Mesodermal cell (in vitro differentiated cells): ENCODE measurements at regions not wholly inside any gene's neighbourhood (a gene's known extent, or its start where the extent isn't known, plus 50 kb on each side); places are given as distances from the start of the nearest gene placed in this dataset.

ENCODE experiments used
- H3K27ac ChIP-seq: 2 replicates; pipeline ENCODE4 v1.7.0; 2013; ENCODE audit warnings: mild to moderate bottlenecking, low read depth, low read length, moderate library complexity; ENCODE audit not compliant: severe bottlenecking
- H3K36me3 ChIP-seq: 2 replicates; pipeline ENCODE4 v1.7.1; 2013; ENCODE audit warnings: mild to moderate bottlenecking, low read length, moderate library complexity; ENCODE audit not compliant: control insufficient read depth, insufficient read depth
- H3K4me1 ChIP-seq: one replicate; pipeline ENCODE4 v1.7.1; 2013; ENCODE audit warnings: mild to moderate bottlenecking, low read length; ENCODE audit not compliant: insufficient read depth, control insufficient read depth, poor library complexity, severe bottlenecking
- H3K4me3 ChIP-seq: 2 replicates; pipeline ENCODE4 v1.7.0; 2013; ENCODE audit warnings: low read length, control low read depth, mild to moderate bottlenecking; ENCODE audit not compliant: insufficient read depth, poor library complexity, severe bottlenecking; ENCODE audit errors: extremely low read depth
- H3K9me3 ChIP-seq: 2 replicates; pipeline ENCODE4 v1.7.1; 2013; ENCODE audit warnings: mild to moderate bottlenecking, low read length, moderate library complexity; ENCODE audit not compliant: control insufficient read depth
- WGBS, 2 experiments: methylation state at CpG; one replicate each; pipeline ENCODE4 v1.1.5; 2013; ENCODE audit warnings: missing lambda C conversion rate in 2 of 2; ENCODE audit not compliant: insufficient coverage in 2 of 2; 5-methylcytosine and 5-hydroxymethylcytosine counted together

DNA sequence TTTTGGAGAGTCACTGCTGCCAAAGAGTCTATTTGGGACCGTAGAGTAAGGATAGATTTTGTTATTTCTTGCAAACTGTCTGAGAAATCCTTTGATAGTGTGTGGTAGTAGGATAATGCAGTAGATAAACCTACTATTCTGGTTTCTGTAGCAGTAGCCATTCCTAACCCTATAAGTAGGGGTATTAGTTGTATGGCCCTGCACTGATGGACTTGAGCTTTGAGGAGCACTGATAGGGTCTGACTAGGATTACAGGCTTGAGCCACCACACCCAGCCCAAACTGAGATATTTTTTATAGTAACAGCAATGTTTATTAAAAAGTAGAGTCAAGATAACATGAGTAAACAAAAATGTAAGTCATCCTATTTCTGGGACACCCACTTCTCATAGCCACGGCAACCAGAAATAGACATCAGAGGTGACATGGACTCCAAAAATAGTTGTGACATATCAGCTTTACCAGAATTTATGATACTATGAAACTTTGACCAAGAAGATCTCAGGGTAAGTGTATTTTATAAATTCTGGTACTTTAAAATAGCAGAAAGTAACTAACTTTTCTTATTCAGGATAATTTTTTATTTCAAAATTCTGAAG is 479.1 kb downstream of the SUCLA2 start:
- no peaks in the 10 kb centered on the region for H3K4me1 ChIP-seq
- H3K4me3 ChIP-seq = no peak overlapping the region
- no peaks in the 10 kb centered on the region for H3K9me3 ChIP-seq
- H3K27ac ChIP-seq = no peak overlapping the region
- no peaks in the 10 kb centered on the region for H3K36me3 ChIP-seq
- WGBS, 2 experiments = no CpG with 5 or more reads among the region's 2 CpGs

DNA sequence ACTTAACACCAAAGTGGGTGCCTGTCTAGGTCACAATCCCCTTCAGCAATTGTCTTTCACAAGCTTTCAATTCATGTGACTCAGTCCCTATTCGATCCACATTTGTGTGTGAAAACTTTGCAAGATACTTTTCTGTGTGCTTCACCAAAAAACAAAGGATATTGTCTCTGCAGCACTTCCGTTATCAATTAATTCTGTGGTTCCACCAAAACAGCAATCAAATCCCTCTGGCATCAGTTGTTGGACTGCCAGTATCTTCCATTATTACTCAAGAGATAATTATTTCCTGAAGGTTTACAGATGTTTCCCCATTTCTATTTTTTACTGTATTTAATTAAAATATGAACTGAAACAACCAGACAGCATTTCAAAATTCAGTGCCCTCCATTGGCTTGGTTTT is 481.4 kb downstream of the SUCLA2 start:
- H3K27ac ChIP-seq = no peak overlapping the region
- no peaks in the 10 kb centered on the region for H3K36me3 ChIP-seq
- WGBS, 2 experiments = 44 to 83% methylated on average over 1 to 2 of the region's 2 CpGs
- H3K9me3 ChIP-seq = no peaks in the 10 kb centered on the region
- no peaks in the 10 kb centered on the region for H3K4me1 ChIP-seq
- H3K4me3 ChIP-seq = no peak overlapping the region

DNA sequence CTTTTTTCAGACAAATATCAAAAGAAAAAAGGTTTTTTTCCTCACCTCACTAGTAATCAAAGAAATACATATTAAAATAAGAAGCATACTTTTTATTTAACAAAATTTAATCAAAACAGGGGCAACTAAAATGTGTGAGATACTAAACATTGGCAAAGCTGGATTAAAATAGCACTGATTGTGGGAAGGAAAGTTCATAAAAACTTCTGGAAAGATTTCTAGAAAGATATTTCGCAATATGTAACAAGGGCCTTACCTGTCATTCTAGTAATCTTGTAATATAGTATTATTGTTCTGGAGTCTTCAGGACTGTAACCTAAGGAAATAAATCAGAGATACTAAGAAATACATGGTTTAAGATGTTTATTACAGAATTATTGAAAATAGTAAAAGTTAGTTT is 482.5 kb downstream of the SUCLA2 start:
- no CpG with 5 or more reads among the region's 1 CpG for whole genome bisulfite sequencing, 2 experiments
- Histone ChIP-seq H3K9me3 (no peaks in the 10 kb centered on the region), H3K27ac (no peak overlapping the region), H3K4me3 (no peak overlapping the region), H3K36me3 (no peaks in the 10 kb centered on the region), H3K4me1 (no peaks in the 10 kb centered on the region)

DNA sequence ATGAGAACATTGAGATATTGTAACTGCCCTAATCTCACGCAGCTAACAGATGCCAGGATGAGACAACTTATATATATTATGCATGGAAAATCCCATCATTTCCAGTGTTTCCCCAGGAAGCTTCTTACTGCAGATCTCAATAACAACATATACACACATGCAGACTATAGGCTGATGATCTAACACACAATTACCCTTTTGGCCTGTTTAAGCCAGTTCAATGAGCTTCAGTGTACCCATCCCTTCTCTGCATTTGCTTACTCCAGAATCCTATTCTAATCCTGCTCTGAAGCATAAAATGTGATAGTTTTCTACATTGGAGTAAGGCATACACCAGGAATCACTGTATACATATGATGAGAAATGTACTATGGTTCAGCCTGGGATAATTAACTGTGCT is 489.4 kb downstream of the SUCLA2 start:
- no peak overlapping the region for H3K4me3 ChIP-seq
- H3K9me3 ChIP-seq = no peaks in the 10 kb centered on the region
- no peaks in the 10 kb centered on the region for H3K36me3 ChIP-seq
- H3K27ac ChIP-seq = no peak overlapping the region
- 67% methylated on average over 1 of the region's 1 CpG; no CpG with 5 or more reads in 1 of the 2 experiments for WGBS, 2 experiments
- no peaks in the 10 kb centered on the region for H3K4me1 ChIP-seq

DNA sequence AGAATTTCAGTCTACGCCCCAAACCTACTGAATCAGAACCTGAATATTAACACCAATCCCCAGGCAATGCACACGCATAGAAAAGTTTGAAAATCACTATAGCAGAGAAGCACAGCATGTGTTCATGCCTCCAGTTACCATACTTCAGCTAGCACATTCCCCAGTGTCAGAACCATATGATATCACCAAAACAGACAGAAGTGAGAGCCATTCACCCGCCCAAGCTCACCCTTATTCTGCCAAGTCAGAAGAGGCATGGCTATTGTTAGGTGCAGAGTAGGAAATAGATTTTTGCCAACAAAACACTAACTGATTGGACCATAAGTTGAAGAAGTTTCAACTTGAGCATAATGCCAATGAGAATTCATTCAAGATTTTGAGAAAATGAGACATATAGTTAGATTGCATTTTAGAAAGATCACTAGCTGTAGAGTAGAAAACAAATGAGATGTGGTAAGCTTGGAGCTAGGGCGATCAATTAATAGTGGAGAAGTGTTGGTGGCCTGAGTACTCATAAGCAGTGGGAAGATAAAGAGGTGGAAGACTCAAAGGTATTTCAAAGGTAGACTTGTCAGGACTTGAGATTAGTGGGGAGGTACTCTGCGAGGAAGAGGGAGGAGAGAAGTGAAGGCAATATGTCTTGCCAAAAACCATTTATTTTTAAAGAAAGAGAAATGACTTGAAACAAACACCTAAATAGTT is 492.4 kb downstream of the SUCLA2 start:
- H3K4me1 ChIP-seq = no peaks in the 10 kb centered on the region
- no peak overlapping the region for H3K4me3 ChIP-seq
- no peaks in the 10 kb centered on the region for H3K9me3 ChIP-seq
- H3K27ac ChIP-seq = no peak overlapping the region
- no peaks in the 10 kb centered on the region for H3K36me3 ChIP-seq
- WGBS, 2 experiments = 67 to 72% methylated on average over 2 to 3 of the region's 5 CpGs

DNA sequence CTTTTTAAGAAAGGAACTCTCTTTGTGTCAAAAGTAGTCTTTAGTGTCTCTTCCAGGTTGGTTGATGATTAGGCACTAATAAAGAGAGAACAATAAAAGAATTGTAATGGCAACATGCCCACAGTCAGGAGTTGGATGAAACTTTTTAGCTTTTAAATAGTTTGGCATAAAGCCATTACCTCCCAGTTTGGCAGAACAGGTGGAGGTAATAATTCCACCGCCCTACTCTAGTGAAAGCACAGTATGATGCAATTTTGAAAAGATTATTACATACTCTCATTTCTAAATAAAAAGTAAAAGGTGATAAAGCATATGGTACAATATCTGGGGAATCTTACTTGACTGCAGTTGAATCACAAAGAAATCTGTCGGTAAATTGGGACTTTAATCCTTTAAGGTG is 497.6 kb downstream of the SUCLA2 start:
- H3K27ac ChIP-seq = no peak overlapping the region
- WGBS, 2 experiments = no CpG with 5 or more reads among the region's 2 CpGs
- H3K36me3 ChIP-seq = no peaks in the 10 kb centered on the region
- no peak overlapping the region for H3K4me3 ChIP-seq
- H3K9me3 ChIP-seq = no peaks in the 10 kb centered on the region
- peaks cover 4% of the 10 kb centered on the region for H3K4me1 ChIP-seq

DNA sequence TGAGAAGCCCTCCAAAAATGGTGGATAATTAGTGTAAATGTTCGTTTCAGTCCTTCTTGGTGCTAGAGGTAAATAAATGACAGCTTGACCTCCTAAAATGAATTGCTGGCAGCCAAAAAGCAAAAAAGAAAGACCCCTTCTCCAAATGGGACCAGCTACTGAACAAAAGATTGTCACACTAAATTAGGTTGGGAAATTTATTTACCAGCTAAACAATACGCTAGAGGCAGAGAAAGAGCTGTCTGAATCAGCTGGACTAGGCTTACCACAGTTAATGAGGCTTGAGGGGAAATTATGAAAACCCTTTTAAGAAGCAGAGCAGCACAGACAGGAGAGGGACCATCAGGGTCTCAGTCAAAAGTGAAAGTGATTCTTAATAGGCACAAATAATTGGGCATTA is 498.9 kb downstream of the SUCLA2 start:
- 80 to 88% methylated on average over 1 of the region's 2 CpGs for WGBS, 2 experiments
- no peak overlapping the region for H3K4me3 ChIP-seq
- no peaks in the 10 kb centered on the region for H3K9me3 ChIP-seq
- peaks cover 8% of the 10 kb centered on the region for H3K4me1 ChIP-seq
- no peak overlapping the region for H3K27ac ChIP-seq
- no peaks in the 10 kb centered on the region for H3K36me3 ChIP-seq

DNA sequence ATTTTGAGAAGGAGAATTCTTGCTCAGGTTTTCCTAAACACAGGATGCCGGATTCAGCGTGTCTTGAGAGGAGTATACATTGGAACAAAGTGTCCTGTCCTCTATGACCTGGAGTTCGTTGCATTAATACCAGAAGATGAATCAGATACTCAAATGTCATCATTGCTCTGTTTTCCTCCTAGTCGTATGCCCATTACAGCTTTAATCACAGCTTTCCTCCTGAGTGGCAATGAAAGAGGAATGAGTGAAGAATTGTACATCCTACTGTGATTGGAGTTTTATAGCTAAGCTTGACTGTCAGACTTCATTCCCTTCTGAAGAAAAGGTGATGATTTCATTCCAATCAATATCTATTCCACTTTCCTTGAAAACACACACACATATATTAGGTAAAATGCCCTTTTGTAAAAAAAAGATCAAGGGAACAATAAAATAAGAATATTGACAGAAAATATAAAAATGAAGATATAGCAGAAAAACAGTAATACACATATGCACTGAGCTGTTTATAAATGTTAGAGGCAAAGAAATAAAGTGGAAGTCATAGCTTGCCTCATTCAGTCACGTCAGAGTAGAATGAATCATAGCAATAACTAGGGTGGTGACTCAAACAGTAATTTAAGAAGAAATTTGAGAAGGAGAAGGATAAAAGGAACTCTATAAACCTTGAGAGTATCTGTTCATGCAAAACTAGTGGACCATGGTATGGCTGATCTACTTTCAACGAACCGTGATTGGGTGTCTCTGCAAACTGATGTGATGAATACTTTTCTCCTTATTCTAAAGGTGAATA is 501.5 kb downstream of the SUCLA2 start:
- no peak overlapping the region for H3K4me3 ChIP-seq

DNA sequence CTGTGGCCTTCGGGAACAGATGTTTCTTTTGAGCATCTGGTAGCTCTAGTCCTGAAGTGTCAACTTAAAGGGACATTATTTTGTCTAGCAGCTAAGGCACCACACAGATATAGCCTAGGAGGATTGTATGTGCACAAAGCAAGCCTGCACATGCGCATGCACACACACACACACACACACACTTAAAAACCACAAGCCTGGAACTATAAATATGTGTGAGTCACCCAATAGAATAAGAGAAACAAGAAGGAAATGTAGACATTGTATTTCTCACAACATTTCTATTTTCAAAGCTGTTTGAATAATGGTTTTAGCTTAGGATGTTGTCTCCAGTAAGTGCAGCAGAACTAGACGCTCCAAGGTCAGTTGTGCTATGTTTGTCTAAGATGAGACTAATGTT is 516.5 kb downstream of the SUCLA2 start:
- no peak overlapping the region for H3K4me3 ChIP-seq
- H3K9me3 ChIP-seq = no peaks in the 10 kb centered on the region
- no peaks in the 10 kb centered on the region for H3K36me3 ChIP-seq
- H3K27ac ChIP-seq = no peak overlapping the region
- 75 to 100% methylated on average over 1 to 2 of the region's 3 CpGs for WGBS, 2 experiments
- H3K4me1 ChIP-seq = no peaks in the 10 kb centered on the region

More for the DNA sequence above, 501.5 kb downstream of the SUCLA2 start:
- no peaks in the 10 kb centered on the region for H3K9me3 ChIP-seq
- H3K27ac ChIP-seq = no peak overlapping the region
- no peaks in the 10 kb centered on the region for H3K36me3 ChIP-seq
- WGBS, 2 experiments = 88 to 94% methylated on average over 3 to 4 of the region's 7 CpGs
- peaks cover 8% of the 10 kb centered on the region for H3K4me1 ChIP-seq

DNA sequence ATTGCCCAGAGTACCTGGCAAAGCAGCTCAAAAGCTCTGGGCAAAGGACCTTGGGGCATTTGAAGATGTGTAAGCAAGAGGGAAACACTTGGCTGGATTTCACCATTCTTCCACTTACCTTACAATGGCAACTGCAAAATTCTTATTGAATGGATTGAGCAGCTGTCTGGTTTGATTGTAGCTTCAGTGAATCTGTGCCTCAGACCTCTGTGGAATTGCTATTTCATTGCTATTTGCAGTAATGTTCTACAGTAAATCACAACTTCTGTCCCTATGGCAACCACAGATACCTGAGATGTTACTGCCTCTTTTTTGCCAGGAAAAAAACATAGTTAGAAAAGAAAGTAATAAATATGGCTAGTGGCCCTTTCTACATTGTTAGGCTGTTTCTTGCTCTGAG is 519.5 kb downstream of the SUCLA2 start:
- Histone ChIP-seq H3K36me3 (no peaks in the 10 kb centered on the region), H3K4me1 (no peaks in the 10 kb centered on the region), H3K27ac (no peak overlapping the region), H3K9me3 (no peaks in the 10 kb centered on the region), H3K4me3 (no peak overlapping the region)

DNA sequence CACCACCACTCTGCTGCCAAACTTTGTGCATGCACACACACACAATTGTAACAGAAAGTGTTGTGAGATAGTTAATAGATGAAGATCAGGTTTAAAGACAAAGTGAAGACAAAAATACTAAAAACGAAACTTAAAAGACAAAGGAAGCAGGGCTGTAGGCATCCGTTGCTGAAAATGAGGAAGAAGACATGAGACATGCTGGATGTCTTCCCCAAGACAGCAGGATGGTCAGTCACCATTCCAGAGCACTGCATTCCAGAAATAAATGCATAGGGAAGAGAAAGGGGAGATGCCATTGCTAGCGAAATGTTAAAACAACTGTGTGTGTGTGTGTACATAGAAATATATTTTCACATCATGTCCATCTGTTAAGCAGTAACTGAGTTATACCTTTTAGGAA is 520.1 kb downstream of the SUCLA2 start:
- Histone ChIP-seq H3K4me1 (no peaks in the 10 kb centered on the region), H3K9me3 (no peaks in the 10 kb centered on the region), H3K36me3 (no peaks in the 10 kb centered on the region), H3K27ac (no peak overlapping the region), H3K4me3 (no peak overlapping the region)
- WGBS, 2 experiments = 75 to 91% methylated on average over 2 of the region's 3 CpGs
